Endometrium (tissue), 2 donors: ENCODE measurements at regions not wholly inside any gene's neighbourhood (a gene's known extent, or its start where the extent isn't known, plus 50 kb on each side); places are given as distances from the start of the nearest gene placed in this dataset.

Source experiments
- FAIRE-seq: peaks from 2 replicates; lab custom pipeline; 2012; peaks lifted over from hg19 to GRCh38; lab: Jason Lieb, UNC
- donor health status: control.
- donor health status: control.

- no peak for FAIRE-seq
Measured at GRCh38 chr4:96809563-96809962, 969.7 kb downstream of the PDHA2 start.

DNA sequence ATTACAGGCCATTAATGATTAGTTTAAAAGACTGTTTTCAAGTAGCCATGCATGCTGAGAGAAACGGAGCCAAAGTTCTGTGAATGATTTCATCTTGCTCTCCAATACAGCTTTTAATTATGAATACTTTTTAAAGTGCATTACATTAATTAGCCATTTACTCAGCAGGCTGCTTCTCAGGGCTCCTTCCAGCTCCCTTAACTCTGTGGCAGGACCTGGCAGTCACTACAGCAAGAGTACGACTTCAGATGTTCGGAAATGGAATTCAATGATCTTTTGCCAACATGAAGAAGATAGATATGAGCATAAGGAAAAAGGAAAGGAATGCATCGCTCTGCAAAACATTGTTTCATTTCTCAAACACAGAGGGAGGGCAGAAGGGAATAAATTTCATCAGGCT is 987.2 kb downstream of the PDHA2 start:
- FAIRE-seq = no peak

GRCh38 chr4:96833831-96834230 is 993.9 kb downstream of the PDHA2 start:
- FAIRE-seq = no peak

GRCh38 chr4:96835991-96836390 is 996.1 kb downstream of the PDHA2 start:
- FAIRE-seq = peak; percentile 63

- no peak for FAIRE-seq
Measured at GRCh38 chr4:96839441-96839840, 999.5 kb downstream of the PDHA2 start.

DNA sequence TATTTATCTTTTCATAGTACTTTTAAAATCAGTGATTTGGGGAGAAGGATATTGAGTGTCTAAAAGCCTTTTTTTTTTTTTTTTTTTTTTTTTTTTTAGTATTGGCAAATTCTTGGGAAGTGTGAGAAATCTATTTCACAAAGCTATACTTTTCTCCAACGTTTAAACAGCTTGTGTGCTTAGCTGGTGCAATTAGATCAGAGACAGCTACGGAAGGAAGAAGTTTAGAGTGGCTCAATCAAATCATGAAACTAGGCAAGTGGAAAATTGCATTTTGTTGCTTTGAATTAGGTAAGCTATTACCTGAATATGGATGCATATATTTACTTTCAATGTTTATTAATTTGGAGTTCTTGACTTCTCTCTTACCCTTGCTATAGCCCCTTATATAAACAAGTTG is 1001.9 kb downstream of the PDHA2 start:
- no peak for FAIRE-seq

DNA sequence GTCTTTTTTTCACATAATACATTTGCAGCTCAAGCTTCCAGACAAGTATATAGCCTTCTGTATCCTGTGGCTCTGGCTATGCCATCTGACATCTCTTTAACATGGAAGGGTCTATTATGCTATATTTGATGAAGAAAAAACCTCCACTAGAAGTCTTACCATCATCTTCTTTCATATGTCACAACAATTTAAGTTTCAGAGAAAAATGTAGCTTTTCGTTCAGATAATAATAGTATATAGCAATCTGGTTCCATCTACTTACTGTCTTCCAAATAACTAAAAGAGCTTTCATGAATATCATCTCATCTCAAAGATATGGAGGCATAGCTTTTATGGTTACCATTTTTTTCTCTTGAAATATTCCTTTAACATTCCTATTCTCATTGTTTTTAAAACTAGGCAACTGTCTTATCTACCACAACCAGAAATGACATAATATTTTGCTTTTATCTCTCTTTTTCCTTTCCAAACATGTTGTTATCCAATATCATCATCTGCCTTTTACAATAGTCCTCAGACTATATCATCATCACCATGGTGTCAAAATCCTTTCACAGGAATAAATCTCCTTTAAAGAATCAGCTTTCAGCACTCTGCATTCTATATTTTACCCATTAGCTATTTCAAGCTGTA is 1005.1 kb downstream of the PDHA2 start:
- no peak for FAIRE-seq

DNA sequence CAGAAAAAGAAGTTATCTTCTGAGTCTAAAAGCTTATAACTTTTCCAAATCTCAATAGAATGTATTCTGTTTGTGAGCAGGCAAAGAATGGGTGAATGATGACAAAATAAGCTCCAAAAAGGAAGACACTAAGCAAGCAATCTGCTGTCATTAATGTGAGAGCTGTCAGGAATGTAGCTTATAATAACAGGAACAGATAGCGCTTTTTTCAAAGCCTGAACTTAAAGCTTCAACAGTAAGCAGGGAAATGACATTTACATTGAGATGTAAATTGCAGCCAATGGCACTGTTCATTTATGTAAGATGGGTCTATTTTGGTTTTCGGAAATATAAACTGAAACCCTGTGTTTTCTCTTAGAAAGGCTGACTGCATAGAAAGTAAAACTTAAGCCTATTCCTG is 1005.9 kb downstream of the PDHA2 start:
- no peak for FAIRE-seq

- no peak for FAIRE-seq
Measured at GRCh38 chr4:96874657-96875056, 1034.8 kb downstream of the PDHA2 start.

DNA sequence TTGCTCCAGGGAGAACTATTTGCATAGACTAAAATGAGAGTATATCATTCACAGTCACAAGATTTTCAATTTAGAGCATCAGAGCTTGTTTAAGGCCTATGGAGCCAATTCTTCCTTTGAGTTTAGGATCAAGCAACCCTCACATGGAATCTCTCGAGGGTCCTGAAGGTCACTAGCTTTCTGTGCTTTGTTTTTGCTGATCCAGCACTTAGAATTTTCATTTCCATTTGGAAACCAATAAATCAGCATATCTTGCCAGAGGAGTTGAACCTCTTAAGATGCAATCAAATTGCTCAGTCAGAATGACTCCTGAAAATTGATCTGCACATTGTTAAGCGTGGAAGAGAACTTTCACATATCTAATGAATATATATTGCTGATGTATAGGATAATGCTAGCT is 1039.6 kb downstream of the PDHA2 start:
- FAIRE-seq = no peak

DNA sequence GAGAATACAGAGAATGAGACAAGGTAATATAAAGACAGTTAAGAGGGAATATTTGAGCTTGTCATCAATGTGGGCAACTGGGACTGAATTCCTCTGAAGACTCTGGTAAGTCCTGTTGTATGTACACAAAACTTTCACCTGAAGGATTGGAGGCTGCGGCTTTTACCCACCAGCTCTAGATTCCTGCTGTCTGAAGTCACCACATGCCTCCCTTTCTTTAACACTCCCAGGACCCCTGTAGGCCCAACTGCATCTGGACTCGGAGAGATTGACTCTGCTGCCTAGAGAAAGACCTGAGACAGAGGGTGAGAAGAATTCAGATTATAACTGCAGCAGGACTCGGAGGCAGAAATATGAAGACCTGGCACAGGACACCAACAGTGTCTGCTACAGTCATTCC is 1048.0 kb downstream of the PDHA2 start:
- no peak for FAIRE-seq

- no peak for FAIRE-seq
Measured at GRCh38 chr4:96894621-96895020, 1054.7 kb downstream of the PDHA2 start.

DNA sequence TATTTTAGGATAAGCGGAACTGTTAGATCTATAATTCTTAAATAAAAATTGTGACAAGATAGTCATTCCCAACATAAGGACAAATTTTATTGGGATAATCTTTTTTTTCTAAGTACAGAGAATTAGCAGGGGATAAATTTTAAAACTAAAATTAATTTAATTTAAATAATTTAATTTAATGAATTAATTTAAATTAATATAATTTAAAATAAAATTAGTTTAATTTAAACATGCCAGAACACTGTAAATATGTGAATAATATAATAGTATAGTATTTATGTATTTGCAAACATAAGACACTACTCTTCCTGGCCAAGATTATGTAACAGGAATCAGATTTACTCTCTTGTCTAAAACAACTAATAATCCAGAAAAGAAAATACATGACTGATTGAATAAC is 1055.9 kb downstream of the PDHA2 start:
- peak; percentile 70 for FAIRE-seq

GRCh38 chr4:96912716-96913115 is 1072.8 kb downstream of the PDHA2 start:
- no peak for FAIRE-seq

DNA sequence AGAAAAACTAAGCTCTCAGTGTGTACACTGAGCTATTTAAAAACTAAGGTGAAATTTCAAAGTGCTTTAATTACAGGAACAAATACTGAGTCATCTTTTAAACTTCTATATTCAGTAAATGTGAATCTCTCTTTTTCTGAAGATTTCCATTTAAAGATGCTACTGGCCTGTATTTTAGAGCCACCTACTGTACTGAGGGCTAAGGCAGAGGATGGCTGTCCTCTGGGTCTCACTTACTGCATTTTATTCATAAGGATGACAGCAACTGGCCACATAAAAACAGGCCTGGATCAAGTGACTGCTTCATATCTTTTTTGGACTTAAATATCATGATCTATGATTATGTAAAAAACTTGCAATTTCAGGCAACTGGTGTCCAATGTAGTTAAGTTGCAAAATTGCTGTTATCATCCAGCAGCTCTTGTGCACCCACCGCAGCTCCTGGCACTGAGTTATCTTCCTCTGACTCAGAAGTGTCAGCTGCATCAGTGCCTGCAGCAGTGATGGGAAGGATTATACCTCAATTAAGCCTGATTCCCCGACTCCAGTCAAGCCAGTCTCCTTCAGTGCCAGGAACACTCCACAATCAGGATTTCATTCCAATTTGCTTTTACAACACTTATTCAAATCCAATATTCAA is 1073.7 kb downstream of the PDHA2 start:
- no peak for FAIRE-seq

- no peak for FAIRE-seq
Measured at GRCh38 chr4:96916711-96917110, 1076.8 kb downstream of the PDHA2 start.

DNA sequence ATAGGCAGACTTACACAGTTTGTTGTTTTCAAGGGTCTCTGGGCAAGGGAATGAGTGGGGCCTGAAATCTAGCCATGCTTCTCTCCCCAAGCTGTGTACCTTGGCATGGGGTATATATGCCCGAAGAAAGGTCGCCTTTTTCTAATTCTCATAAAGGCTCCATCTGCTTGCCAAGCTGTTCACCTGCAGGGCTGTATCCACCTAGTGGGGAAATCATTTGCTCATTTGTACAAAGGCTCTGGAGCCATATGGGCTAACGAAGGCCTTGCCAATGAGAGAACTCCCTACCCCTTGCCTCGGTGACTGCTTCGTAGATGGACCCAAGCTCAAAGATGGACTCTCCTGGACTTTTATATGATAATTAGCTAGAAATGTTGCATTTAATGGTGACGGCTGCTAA is 1097.0 kb downstream of the PDHA2 start:
- FAIRE-seq = no peak

DNA sequence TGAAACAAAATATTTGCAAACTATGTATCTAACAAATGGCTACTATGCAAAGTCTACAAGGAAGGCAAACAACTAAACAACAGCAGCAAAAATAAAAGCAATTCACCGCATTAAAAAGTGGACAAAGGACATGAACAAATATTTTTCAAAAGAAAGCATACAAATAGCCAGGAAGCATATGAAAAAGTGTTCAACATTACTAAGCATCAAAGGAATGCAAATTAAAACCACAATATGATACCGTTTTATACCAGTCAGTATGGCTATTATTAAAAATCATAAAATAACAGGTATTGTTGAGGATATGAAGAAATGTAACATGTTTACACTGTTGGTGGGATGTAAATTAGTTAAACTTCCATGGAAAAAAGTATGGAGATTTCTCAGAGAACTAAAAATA is 1106.7 kb downstream of the PDHA2 start:
- no peak for FAIRE-seq

DNA sequence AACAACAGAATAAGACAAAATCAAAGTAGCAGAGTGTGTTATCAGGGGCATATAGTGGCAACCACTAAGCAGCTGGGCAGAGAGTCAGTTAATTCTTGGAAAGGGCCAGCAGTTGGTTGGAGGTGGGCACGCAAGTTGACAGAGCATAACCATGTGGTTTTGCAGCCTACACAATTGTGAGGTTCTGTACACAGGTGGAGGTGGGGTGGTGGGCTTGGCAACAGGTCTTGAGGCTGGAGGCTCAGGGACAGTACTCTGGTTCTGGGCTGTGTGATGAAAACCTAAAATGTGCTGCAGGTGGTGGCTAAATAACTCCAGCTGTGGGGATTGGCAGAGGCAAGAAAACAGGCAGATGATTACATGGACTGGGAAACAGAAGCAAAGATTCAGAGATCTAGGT is 1112.7 kb downstream of the PDHA2 start:
- FAIRE-seq = no peak

- no peak for FAIRE-seq
Measured at GRCh38 chr4:96955226-96955625, 1115.3 kb downstream of the PDHA2 start.

DNA sequence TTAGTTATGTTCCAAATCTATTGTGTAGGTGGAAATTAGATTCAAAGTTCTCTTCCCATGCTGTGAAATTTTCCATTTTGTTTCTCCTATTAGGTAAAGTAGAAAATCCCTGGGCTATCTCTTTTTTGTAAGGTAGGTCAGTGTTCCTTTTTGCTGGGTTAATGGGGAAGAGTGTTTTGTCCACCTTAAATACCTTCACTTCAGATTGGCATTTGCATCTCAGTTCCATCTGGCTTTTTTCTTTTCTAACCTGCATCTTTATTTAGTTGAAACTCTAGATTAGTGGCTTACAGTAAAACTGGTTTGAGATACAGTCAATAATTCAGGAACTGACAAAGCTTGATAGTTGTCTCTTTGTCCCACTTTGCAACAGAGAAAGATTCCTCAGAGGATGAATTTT is 1115.8 kb downstream of the PDHA2 start:
- FAIRE-seq = no peak

GRCh38 chr4:96969455-96969854 is 1129.6 kb downstream of the PDHA2 start:
- FAIRE-seq = no peak

GRCh38 chr4:96972920-96973319 is 1133.0 kb downstream of the PDHA2 start:
- FAIRE-seq = no peak

GRCh38 chr4:96974295-96974694 is 1134.4 kb downstream of the PDHA2 start:
- FAIRE-seq = no peak
